PC-9 (cell line): ENCODE measurements at regions not wholly inside any gene's neighbourhood (a gene's known extent, or its start where the extent isn't known, plus 50 kb on each side); places are given as distances from the start of the nearest gene placed in this dataset.

Experiments
- CTCF ChIP-seq: fragments of 200-600 bp; sonication (generic); conservative IDR thresholded peaks from 2 replicates; pipeline ENCODE4 v1.6.1; 2017; ENCODE audit warnings: mixed run types, antibody characterized with exemption, mild to moderate bottlenecking, moderate library complexity
- EZH2 ChIP-seq: fragments of 200-600 bp; sonication (generic); IDR thresholded peaks from 2 replicates; pipeline ENCODE4 v1.8.0; 2017; ENCODE audit warnings: antibody characterized with exemption, low read depth

- no peak for TF ChIP-seq CTCF
- TF ChIP-seq EZH2: no peak
These were observed 104.5 kb upstream of the VEGFC start for GRCh38 chr4:176897226-176897625.
